B cell (primary cell): ENCODE measurements at regions not wholly inside any gene's neighbourhood (a gene's known extent, or its start where the extent isn't known, plus 50 kb on each side); places are given as distances from the start of the nearest gene placed in this dataset.

ENCODE experiments used
- ATAC-seq: fragments of 200-7000 bp; cut with Tn5 transposase; one replicate; pipeline ENCODE4 v1.10.0; 2021; ENCODE audit warnings: low read depth, mild to moderate bottlenecking, moderate number of reproducible peaks, moderate library complexity
- CTCF ChIA-PET: fragments of 350-600 bp; sonication (Branson Sonifier 250); formaldehyde crosslinking; loops from one replicate; lab custom pipeline; 2021; ENCODE audit warnings: antibody characterized with exemption, inconsistent platforms; lab: Charles Lee
- POLR2A ChIA-PET: fragments of 350-600 bp; sonication (Branson Sonifier 250); formaldehyde crosslinking; loops from one replicate; lab custom pipeline; 2021; ENCODE audit warnings: antibody characterized with exemption; lab: Charles Lee
- DNase-seq: peaks from one replicate; pipeline ENCODE4 v3.0.0; 2013
- H2AFZ ChIP-seq: 2 replicates; pipeline ENCODE4 v1.6.1; 2012; ENCODE audit warnings: mild to moderate bottlenecking, low read depth, low read length; ENCODE audit not compliant: insufficient read depth, poor library complexity, severe bottlenecking
- H3K27ac ChIP-seq, 2 donors: 1 replicate in 1 of 2; 2 replicates in 1 of 2; pipeline ENCODE4 v1.5.1; 2012 to 2013; ENCODE audit warnings: low read length in 2 of 2, mild to moderate bottlenecking in 2 of 2, moderate library complexity in 1 of 2
- H3K27me3 ChIP-seq, 4 experiments: fragments of 200-600 bp in 1 of 4; sonication (generic) in 1 of 4; replicated peaks in 1 of 4; 1 replicate in 2 of 4; 2 replicates in 2 of 4; pipeline versions ENCODE4 v1.6.1 to v1.7.0; 2013 to 2016; ENCODE audit warnings: low read length in 3 of 4, mild to moderate bottlenecking in 2 of 4, mixed read lengths in 1 of 4, moderate library complexity in 1 of 4; ENCODE audit not compliant: insufficient read depth in 4 of 4, control insufficient read depth in 3 of 4; ENCODE audit errors: control extremely low read depth in 1 of 4
- H3K36me3 ChIP-seq, 2 experiments: replicated peaks in 1 of 2; 1 replicate in 1 of 2; 2 replicates in 1 of 2; pipeline versions ENCODE4 v1.6.1 to v1.7.1; 2013; ENCODE audit warnings: low read length in 1 of 2; ENCODE audit not compliant: insufficient read depth in 2 of 2, control insufficient read depth in 1 of 2; ENCODE audit errors: control extremely low read depth in 1 of 2, extremely low read depth in 1 of 2
- H3K4me1 ChIP-seq, 2 donors: fragments of 200-600 bp in 1 of 2; sonication (generic) in 1 of 2; 1 replicate in 1 of 2; 2 replicates in 1 of 2; pipeline versions ENCODE4 v1.5.1 to v1.6.1; 2013 to 2017; ENCODE audit warnings: low read length in 2 of 2; ENCODE audit not compliant: control insufficient read depth in 2 of 2, insufficient read depth in 2 of 2
- H3K4me2 ChIP-seq: replicated peaks from 2 replicates; pipeline ENCODE3; 2012; ENCODE audit warnings: mild to moderate bottlenecking, low read depth, low read length; ENCODE audit not compliant: poor library complexity, severe bottlenecking
- H3K4me3 ChIP-seq, 5 experiments: fragments of 200-600 bp in 1 of 5; sonication (generic) in 1 of 5; 1 replicate in 3 of 5; 2 replicates in 2 of 5; pipeline versions ENCODE4 v1.5.1 to v1.7.0; 2011 to 2016; ENCODE audit warnings: low read length in 4 of 5, mild to moderate bottlenecking in 4 of 5, low read depth in 2 of 5, control low read depth in 1 of 5, moderate library complexity in 1 of 5; ENCODE audit not compliant: insufficient read depth in 1 of 5; ENCODE audit errors: control extremely low read depth in 1 of 5, extremely low read depth in 1 of 5
- H3K79me2 ChIP-seq: fragments of 200-600 bp; sonication (generic); one replicate; pipeline ENCODE4 v1.6.0; 2016; ENCODE audit warnings: low read length; ENCODE audit not compliant: control insufficient read depth, insufficient read depth
- H3K9ac ChIP-seq: fragments of 200-600 bp; sonication (generic); 2 replicates; pipeline ENCODE4 v1.6.1; 2017; ENCODE audit warnings: mild to moderate bottlenecking, low read length, moderate library complexity
- H3K9me3 ChIP-seq, 3 donors: one replicate each; pipeline versions ENCODE4 v1.6.1 to v1.7.1; 2013; ENCODE audit warnings: low read length in 2 of 3; ENCODE audit not compliant: control insufficient read depth in 2 of 3, insufficient read depth in 1 of 3; ENCODE audit errors: control extremely low read depth in 1 of 3
- H4K20me1 ChIP-seq: 2 replicates; pipeline ENCODE4 v1.6.0; 2012; ENCODE audit warnings: mild to moderate bottlenecking, low read length; ENCODE audit not compliant: insufficient read depth, control insufficient read depth, poor library complexity, severe bottlenecking
- H3K27ac Mint-ChIP-seq: one replicate; pipeline ENCODE4 v1.8.0; 2021; ENCODE audit warnings: mixed read lengths
- H3K27me3 Mint-ChIP-seq: one replicate; pipeline ENCODE4 v1.8.0; 2021; ENCODE audit warnings: mixed read lengths
- H3K4me1 Mint-ChIP-seq: one replicate; pipeline ENCODE4 v1.8.0; 2021; ENCODE audit warnings: mixed read lengths
- H3K4me3 Mint-ChIP-seq: one replicate; pipeline ENCODE4 v1.8.0; 2021; ENCODE audit warnings: mixed read lengths
- H3K9me3 Mint-ChIP-seq: one replicate; pipeline ENCODE4 v1.8.0; 2022; ENCODE audit warnings: mixed read lengths; ENCODE audit not compliant: insufficient read depth
- CTCF ChIP-seq: fragments of 200-600 bp; IDR thresholded peaks from one replicate; pipeline ENCODE4 v1.8.0; 2022; ENCODE audit warnings: antibody characterized with exemption, mild to moderate bottlenecking
- EZH2 ChIP-seq: IDR thresholded peaks from 2 replicates; pipeline ENCODE4 v1.6.1; 2012; ENCODE audit warnings: borderline replicate concordance, low read depth, mild to moderate bottlenecking, moderate library complexity, low read length; ENCODE audit not compliant: insufficient read depth, poor library complexity, severe bottlenecking
- WGBS: methylation state at CpG from one replicate; pipeline ENCODE4 v1.1.5; 2013; ENCODE audit warnings: missing lambda C conversion rate; ENCODE audit not compliant: insufficient coverage; 5-methylcytosine and 5-hydroxymethylcytosine counted together
- intact Hi-C: fragments of 100-400 bp; cut with micrococcal nuclease; formaldehyde crosslinking; loops from one replicate; pipeline ENCODE4 v1.10.0; 2022

- ATAC-seq = no peak
- no peak overlapping the region for H3K4me3 Mint-ChIP-seq
Observed at GRCh38 chr21:36554411-36555157, 74.7 kb upstream of the CLDN14 start.

More at GRCh38 chr21:36554411-36555157, 74.7 kb upstream of the CLDN14 start:
- Histone ChIP-seq H3K4me1 (no peaks in the 10 kb centered on the region), H2AFZ (no peak overlapping the region), H3K4me3 (no peak overlapping the region), H3K4me2 (no peak overlapping the region), H3K9ac (no peak overlapping the region), H3K79me2 (no peaks in the 10 kb centered on the region), H4K20me1 (no peaks in the 10 kb centered on the region), H3K9me3 (peaks cover 0 to 3% (median 0%) of the 10 kb centered on the region in 3 donors), H3K36me3 (no peaks in the 10 kb centered on the region), H3K27ac (no peak overlapping the region), H3K27me3 (no peaks in the 10 kb centered on the region)
- intact Hi-C loops = no loop called here
- no peaks in the 10 kb centered on the region for H3K4me1 Mint-ChIP-seq
- peaks cover 16% of the 10 kb centered on the region for H3K27me3 Mint-ChIP-seq
- DNase-seq = no peak
- TF ChIP-seq EZH2 (no peak), CTCF (no peak)
- ChIA-PET POLR2A (no interaction called here), CTCF (no interaction called here)
- 98% methylated on average over 6 of the region's 15 CpGs for WGBS
- H3K9me3 Mint-ChIP-seq = peaks cover 8% of the 10 kb centered on the region
- no peak overlapping the region for H3K27ac Mint-ChIP-seq
